ENCODE measurements at regions not wholly inside any gene's neighbourhood (a gene's known extent, or its start where the extent isn't known, plus 50 kb on each side); places are given as distances from the start of the nearest gene placed in this dataset.

GRCh38 chr6:144918073-144918472 is 632.9 kb downstream of the UTRN start:
- no peak for TF ChIP-seq POLR2A (IDR thresholded peaks at IDR 0.05)
- TF ChIP-seq CTCF (IDR thresholded peaks at IDR 0.05) = no peak

GRCh38 chr6:144919560-144919959 is 634.4 kb downstream of the UTRN start:
- H3K9me3 ChIP-seq = no peaks in the 10 kb centered on the region
- no peak overlapping the region for H3K4me3 ChIP-seq
- DNase-seq = no peak
- no peak for ATAC-seq
- no peaks in the 10 kb centered on the region for H3K36me3 ChIP-seq (replicated peaks in 1 of 2; ENCODE audit: insufficient read depth in 1 of 2, low read depth in 2 of 2)
- H3K4me1 ChIP-seq = peaks cover 21% of the 10 kb centered on the region
- intact Hi-C loops (cut with DNase I) = no loop called here
- TF ChIP-seq CTCF (IDR thresholded peaks at IDR 0.05) = no peak
- TF ChIP-seq POLR2A (IDR thresholded peaks at IDR 0.05) = no peak
- H3K27ac ChIP-seq = no peak overlapping the region
- no peaks in the 10 kb centered on the region for H3K27me3 ChIP-seq
- 73 to 75% methylated on average over 2 of the region's 2 CpGs for WGBS, 2 donors

More at GRCh38 chr6:144918073-144918472, 632.9 kb downstream of the UTRN start:
- no peaks in the 10 kb centered on the region for H3K36me3 ChIP-seq (replicated peaks in 1 of 2; ENCODE audit: insufficient read depth in 1 of 2, low read depth in 2 of 2)
- H3K27me3 ChIP-seq = no peaks in the 10 kb centered on the region
- intact Hi-C loops (cut with DNase I) = no loop called here
- WGBS, 2 donors = 94 to 96% methylated on average over 4 of the region's 4 CpGs
- no peak overlapping the region for H3K4me3 ChIP-seq
- no peaks in the 10 kb centered on the region for H3K9me3 ChIP-seq
- no peak overlapping the region for H3K27ac ChIP-seq
- ATAC-seq (no peak), DNase-seq (no peak)
- peaks cover 21% of the 10 kb centered on the region for H3K4me1 ChIP-seq

GRCh38 chr6:144920391-144920961 is 635.3 kb downstream of the UTRN start:
- peaks cover 21% of the 10 kb centered on the region for H3K4me1 ChIP-seq
- 26 to 32% methylated on average over 4 of the region's 4 CpGs for whole genome bisulfite sequencing, 2 donors
- intact Hi-C loops (cut with DNase I) = no loop called here
- no peak overlapping the region for H3K4me3 ChIP-seq
- H3K27ac ChIP-seq = peak overlapping the region in 2 of 4 donors; percentile 58 to 73
- DNase-seq = peak in 1 of 4 donors; percentile 3
- H3K9me3 ChIP-seq = no peaks in the 10 kb centered on the region
- H3K36me3 ChIP-seq (replicated peaks in 1 of 2; ENCODE audit: insufficient read depth in 1 of 2, low read depth in 2 of 2) = no peaks in the 10 kb centered on the region
- TF ChIP-seq CTCF (IDR thresholded peaks at IDR 0.05) (no peak), POLR2A (IDR thresholded peaks at IDR 0.05) (no peak)
- ATAC-seq = no peak
- H3K27me3 ChIP-seq = no peaks in the 10 kb centered on the region

- intact Hi-C loops (cut with DNase I) = no loop called here
- peaks cover 21% of the 10 kb centered on the region for H3K4me1 ChIP-seq
- H3K27me3 ChIP-seq = no peaks in the 10 kb centered on the region
- no peaks in the 10 kb centered on the region for H3K36me3 ChIP-seq (replicated peaks in 1 of 2; ENCODE audit: insufficient read depth in 1 of 2, low read depth in 2 of 2)
- H3K27ac ChIP-seq = peak overlapping the region; percentile 20 to 73 (median 60)
- no peaks in the 10 kb centered on the region for H3K9me3 ChIP-seq
- whole genome bisulfite sequencing, 2 donors = 12 to 15% methylated on average over 6 of the region's 6 CpGs
- ATAC-seq = peak; percentile 98
- no peak overlapping the region for H3K4me3 ChIP-seq
- TF ChIP-seq CTCF (IDR thresholded peaks at IDR 0.05) = no peak
- no peak for TF ChIP-seq POLR2A (IDR thresholded peaks at IDR 0.05)
- DNase-seq = peak; percentile 30 to 58 (median 52)
These were observed 636.3 kb downstream of the UTRN start for GRCh38 chr6:144921206-144921975.
